HEK293 (cell line): ENCODE measurements at regions not wholly inside any gene's neighbourhood (a gene's known extent, or its start where the extent isn't known, plus 50 kb on each side); places are given as distances from the start of the nearest gene placed in this dataset.

Experiments used
- CTCF ChIP-seq: fragments of 450-650 bp; formaldehyde crosslinking; IDR thresholded peaks from 2 replicates; pipeline ENCODE4 v1.5.1; 2016; ENCODE audit warnings: missing biosample characterization, missing genetic modification characterization
- ZFP69B ChIP-seq: fragments of 450-650 bp; formaldehyde crosslinking; IDR thresholded peaks from 2 replicates; pipeline ENCODE4 v1.5.1; 2016; ENCODE audit warnings: missing biosample characterization, missing genetic modification characterization

GRCh38 chr12:91889059-91889458, 256.6 kb downstream of the BTG1 start:
- no peak for TF ChIP-seq ZFP69B
- TF ChIP-seq CTCF (tag by site-specific recombination) = no peak
